ENCODE measurements at regions not wholly inside any gene's neighbourhood (a gene's known extent, or its start where the extent isn't known, plus 50 kb on each side); places are given as distances from the start of the nearest gene placed in this dataset.

- DNase-seq = no peak
Measured at GRCh38 chr13:34765446-34766180, 176.5 kb upstream of the NBEA start.

- DNase-seq = no peak
Measured at GRCh38 chr13:34767778-34768177, 174.3 kb upstream of the NBEA start.

GRCh38 chr13:34772206-34772605 is 169.9 kb upstream of the NBEA start:
- DNase-seq = no peak

- DNase-seq = no peak
Measured at GRCh38 chr13:34772881-34773280, 169.2 kb upstream of the NBEA start.

- DNase-seq = no peak
Measured at GRCh38 chr13:34776390-34776981, 165.6 kb upstream of the NBEA start.

- no peak for DNase-seq
Measured at GRCh38 chr13:34777089-34777913, 164.8 kb upstream of the NBEA start.

- no peak for DNase-seq
Measured at GRCh38 chr13:34777914-34778303, 164.2 kb upstream of the NBEA start.

GRCh38 chr13:34779171-34779570 is 162.9 kb upstream of the NBEA start:
- DNase-seq = no peak

- DNase-seq = no peak
Measured at GRCh38 chr13:34793301-34793700, 148.8 kb upstream of the NBEA start.

GRCh38 chr13:34803756-34804155 is 138.3 kb upstream of the NBEA start:
- no peak for DNase-seq

- no peak for DNase-seq
Measured at GRCh38 chr13:34805347-34805746, 136.7 kb upstream of the NBEA start.

GRCh38 chr13:34808649-34809048 is 133.4 kb upstream of the NBEA start:
- DNase-seq = no peak

- no peak for DNase-seq
Measured at GRCh38 chr13:34810996-34811395, 131.1 kb upstream of the NBEA start.

GRCh38 chr13:34815526-34815925 is 126.5 kb upstream of the NBEA start:
- no peak for DNase-seq

GRCh38 chr13:34816245-34816884 is 125.7 kb upstream of the NBEA start:
- DNase-seq = no peak

GRCh38 chr13:34816908-34817665 is 125.0 kb upstream of the NBEA start:
- no peak for DNase-seq

GRCh38 chr13:34822650-34823049 is 119.4 kb upstream of the NBEA start:
- DNase-seq = no peak

- DNase-seq = no peak
Measured at GRCh38 chr13:34826432-34826831, 115.6 kb upstream of the NBEA start.

- no peak for DNase-seq
Measured at GRCh38 chr13:34833562-34834182, 108.4 kb upstream of the NBEA start.

GRCh38 chr13:34842466-34842865 is 99.6 kb upstream of the NBEA start:
- DNase-seq = no peak

- no peak for DNase-seq
Measured at GRCh38 chr13:34847766-34848165, 94.3 kb upstream of the NBEA start.

- no peak for DNase-seq
Measured at GRCh38 chr13:34849406-34849805, 92.7 kb upstream of the NBEA start.

All from CD4-positive, alpha-beta T cell treated with Interleukin-4 for 1 hour (primary cell).